ENCODE measurements at regions not wholly inside any gene's neighbourhood (a gene's known extent, or its start where the extent isn't known, plus 50 kb on each side); places are given as distances from the start of the nearest gene placed in this dataset.

GRCh38 chr2:204126705-204127104 is 190.1 kb downstream of the ICOS start:
- no peak for DNase-seq (ENCODE audit: low read depth)
- TF ChIP-seq CTCF (IDR thresholded peaks at IDR 0.05; ENCODE audit: low read length, missing control alignments): no peak
- no peak overlapping the region for H3K4me3 ChIP-seq (replicated peaks; ENCODE audit: low read depth, low read length)

- H3K4me3 ChIP-seq (replicated peaks; ENCODE audit: low read depth, low read length): no peak overlapping the region
- DNase-seq (ENCODE audit: low read depth): peak; percentile 13
- no peak for TF ChIP-seq CTCF (IDR thresholded peaks at IDR 0.05; ENCODE audit: low read length, missing control alignments)
Measured at GRCh38 chr2:204127238-204127637, 190.7 kb downstream of the ICOS start.

GRCh38 chr2:204129591-204130294 is 193.2 kb downstream of the ICOS start:
- DNase-seq (ENCODE audit: low read depth): peak; percentile 44
- H3K4me3 ChIP-seq (replicated peaks; ENCODE audit: low read depth, low read length): no peak overlapping the region
- TF ChIP-seq CTCF (IDR thresholded peaks at IDR 0.05; ENCODE audit: low read length, missing control alignments): no peak

- no peak for TF ChIP-seq CTCF (IDR thresholded peaks at IDR 0.05; ENCODE audit: low read length, missing control alignments)
- no peak for DNase-seq (ENCODE audit: low read depth)
- no peak overlapping the region for H3K4me3 ChIP-seq (replicated peaks; ENCODE audit: low read depth, low read length)
Measured at GRCh38 chr2:204131621-204132020, 195.1 kb downstream of the ICOS start.

GRCh38 chr2:204133476-204133875 is 196.9 kb downstream of the ICOS start:
- TF ChIP-seq CTCF (IDR thresholded peaks at IDR 0.05; ENCODE audit: low read length, missing control alignments): no peak
- DNase-seq (ENCODE audit: low read depth): no peak

GRCh38 chr2:204134421-204134820 is 197.9 kb downstream of the ICOS start:
- no peak overlapping the region for H3K4me3 ChIP-seq (replicated peaks; ENCODE audit: low read depth, low read length)
- no peak for TF ChIP-seq CTCF (IDR thresholded peaks at IDR 0.05; ENCODE audit: low read length, missing control alignments)
- no peak for DNase-seq (ENCODE audit: low read depth)

More at GRCh38 chr2:204133476-204133875, 196.9 kb downstream of the ICOS start:
- H3K4me3 ChIP-seq (replicated peaks; ENCODE audit: low read depth, low read length): no peak overlapping the region

- no peak for TF ChIP-seq CTCF (IDR thresholded peaks at IDR 0.05; ENCODE audit: low read length, missing control alignments)
- H3K4me3 ChIP-seq (replicated peaks; ENCODE audit: low read depth, low read length): no peak overlapping the region
- no peak for DNase-seq (ENCODE audit: low read depth)
Measured at GRCh38 chr2:204135752-204136151, 199.2 kb downstream of the ICOS start.
